ENCODE measurements at regions not wholly inside any gene's neighbourhood (a gene's known extent, or its start where the extent isn't known, plus 50 kb on each side); places are given as distances from the start of the nearest gene placed in this dataset.

- H4K12ac ChIP-seq (ENCODE audit: low read depth, low read length) = no peak overlapping the region
- no peaks in the 10 kb centered on the region for H3K4me1 ChIP-seq (ENCODE audit: control insufficient read depth in 1 of 2, insufficient read depth in 2 of 2, low read length in 2 of 2)
- H3K23ac ChIP-seq (ENCODE audit: low read length) = no peak overlapping the region
- H4K8ac ChIP-seq (ENCODE audit: low read depth, low read length) = no peak overlapping the region
- no peaks in the 10 kb centered on the region for H3K79me2 ChIP-seq (ENCODE audit: control insufficient read depth, insufficient read depth, low read length, poor library complexity)
- no peak overlapping the region for H3K4me3 ChIP-seq (ENCODE audit: low read depth, low read length)
- no peak overlapping the region for H3K14ac ChIP-seq (ENCODE audit: low read length)
- no peak overlapping the region for H2BK12ac ChIP-seq (ENCODE audit: low read length)
- no peak overlapping the region for H3K4ac ChIP-seq (ENCODE audit: low read depth, low read length)
- no CpG with 5 or more reads among the region's 5 CpGs for WGBS (ENCODE audit: extremely low coverage, insufficient coverage, insufficient read length)
- no peaks in the 10 kb centered on the region for H3K27me3 ChIP-seq (ENCODE audit: insufficient read depth, low read length)
- H2BK120ac ChIP-seq (ENCODE audit: insufficient read depth, low read length, poor library complexity) = no peak overlapping the region
- no peak overlapping the region for H4K91ac ChIP-seq (ENCODE audit: low read depth, low read length)
- no peak overlapping the region for H2AK5ac ChIP-seq (ENCODE audit: low read length)
- no peak overlapping the region for H3K18ac ChIP-seq (ENCODE audit: low read length)
- no peak overlapping the region for H2AFZ ChIP-seq (ENCODE audit: insufficient read depth, low read length, poor library complexity)
- H3K9ac ChIP-seq (ENCODE audit: low read length) = no peak overlapping the region
- no peak overlapping the region for H3K27ac ChIP-seq (ENCODE audit: low read depth, low read length)
- no peak overlapping the region for H2BK5ac ChIP-seq (ENCODE audit: low read depth, low read length, poor library complexity)
- no peak overlapping the region for H3K4me2 ChIP-seq (ENCODE audit: low read length)
- no peaks in the 10 kb centered on the region for H3K79me1 ChIP-seq (ENCODE audit: low read length)
- H3K36me3 ChIP-seq (ENCODE audit: control insufficient read depth in 1 of 2, insufficient read depth in 2 of 2, low read length in 2 of 2) = no peaks in the 10 kb centered on the region
- DNase-seq = no peak
- H3K9me3 ChIP-seq (ENCODE audit: insufficient read depth, low read depth, low read length) = no peaks in the 10 kb centered on the region
Observed at GRCh38 chr18:43471873-43472272, 194.6 kb upstream of the SYT4 start.

- H3K14ac ChIP-seq (ENCODE audit: low read length) = no peak overlapping the region
- no peak overlapping the region for H3K4me3 ChIP-seq (ENCODE audit: low read depth, low read length)
- no peak overlapping the region for H2AK5ac ChIP-seq (ENCODE audit: low read length)
- H3K79me2 ChIP-seq (ENCODE audit: control insufficient read depth, insufficient read depth, low read length, poor library complexity) = no peaks in the 10 kb centered on the region
- H3K4ac ChIP-seq (ENCODE audit: low read depth, low read length) = no peak overlapping the region
- H3K4me1 ChIP-seq (ENCODE audit: control insufficient read depth in 1 of 2, insufficient read depth in 2 of 2, low read length in 2 of 2) = no peaks in the 10 kb centered on the region
- no peak overlapping the region for H2BK120ac ChIP-seq (ENCODE audit: insufficient read depth, low read length, poor library complexity)
- no peaks in the 10 kb centered on the region for H3K36me3 ChIP-seq (ENCODE audit: control insufficient read depth in 1 of 2, insufficient read depth in 2 of 2, low read length in 2 of 2)
- no peak overlapping the region for H2BK12ac ChIP-seq (ENCODE audit: low read length)
- no peak overlapping the region for H2BK5ac ChIP-seq (ENCODE audit: low read depth, low read length, poor library complexity)
- no peaks in the 10 kb centered on the region for H3K79me1 ChIP-seq (ENCODE audit: low read length)
- H3K9ac ChIP-seq (ENCODE audit: low read length) = no peak overlapping the region
- no peak for DNase-seq
- H2AFZ ChIP-seq (ENCODE audit: insufficient read depth, low read length, poor library complexity) = no peak overlapping the region
- no peak overlapping the region for H3K27ac ChIP-seq (ENCODE audit: low read depth, low read length)
- no peak overlapping the region for H3K18ac ChIP-seq (ENCODE audit: low read length)
- no peak overlapping the region for H4K8ac ChIP-seq (ENCODE audit: low read depth, low read length)
- no CpG with 5 or more reads among the region's 3 CpGs for WGBS (ENCODE audit: extremely low coverage, insufficient coverage, insufficient read length)
- H3K9me3 ChIP-seq (ENCODE audit: insufficient read depth, low read depth, low read length) = peaks cover 7% of the 10 kb centered on the region
- H3K27me3 ChIP-seq (ENCODE audit: insufficient read depth, low read length) = no peaks in the 10 kb centered on the region
- H4K12ac ChIP-seq (ENCODE audit: low read depth, low read length) = no peak overlapping the region
- no peak overlapping the region for H3K4me2 ChIP-seq (ENCODE audit: low read length)
- H3K23ac ChIP-seq (ENCODE audit: low read length) = no peak overlapping the region
- H4K91ac ChIP-seq (ENCODE audit: low read depth, low read length) = no peak overlapping the region
Observed at GRCh38 chr18:43481069-43481468, 203.8 kb upstream of the SYT4 start.

- Histone ChIP-seq H4K8ac (ENCODE audit: low read depth, low read length) (no peak overlapping the region), H2AFZ (ENCODE audit: insufficient read depth, low read length, poor library complexity) (no peak overlapping the region), H3K14ac (ENCODE audit: low read length) (no peak overlapping the region), H4K91ac (ENCODE audit: low read depth, low read length) (no peak overlapping the region), H3K79me2 (ENCODE audit: control insufficient read depth, insufficient read depth, low read length, poor library complexity) (no peaks in the 10 kb centered on the region), H3K27me3 (ENCODE audit: insufficient read depth, low read length) (no peaks in the 10 kb centered on the region), H3K23ac (ENCODE audit: low read length) (no peak overlapping the region), H2BK5ac (ENCODE audit: low read depth, low read length, poor library complexity) (no peak overlapping the region), H3K4me2 (ENCODE audit: low read length) (no peak overlapping the region), H4K12ac (ENCODE audit: low read depth, low read length) (no peak overlapping the region), H3K4ac (ENCODE audit: low read depth, low read length) (no peak overlapping the region), H2BK12ac (ENCODE audit: low read length) (no peak overlapping the region), H2BK120ac (ENCODE audit: insufficient read depth, low read length, poor library complexity) (no peak overlapping the region), H3K18ac (ENCODE audit: low read length) (no peak overlapping the region), H2AK5ac (ENCODE audit: low read length) (no peak overlapping the region), H3K9me3 (ENCODE audit: insufficient read depth, low read depth, low read length) (peaks cover 13% of the 10 kb centered on the region), H3K79me1 (ENCODE audit: low read length) (no peaks in the 10 kb centered on the region), H3K36me3 (ENCODE audit: control insufficient read depth in 1 of 2, insufficient read depth in 2 of 2, low read length in 2 of 2) (no peaks in the 10 kb centered on the region), H3K4me3 (ENCODE audit: low read depth, low read length) (no peak overlapping the region), H3K4me1 (ENCODE audit: control insufficient read depth in 1 of 2, insufficient read depth in 2 of 2, low read length in 2 of 2) (no peaks in the 10 kb centered on the region), H3K27ac (ENCODE audit: low read depth, low read length) (no peak overlapping the region), H3K9ac (ENCODE audit: low read length) (no peak overlapping the region)
- DNase-seq = no peak
- WGBS (ENCODE audit: extremely low coverage, insufficient coverage, insufficient read length) = no CpG with 5 or more reads among the region's 14 CpGs
Observed at GRCh38 chr18:43482136-43482535, 204.8 kb upstream of the SYT4 start.

- WGBS (ENCODE audit: extremely low coverage, insufficient coverage, insufficient read length) = no CpG with 5 or more reads among the region's 14 CpGs
- peaks cover 13% of the 10 kb centered on the region for H3K9me3 ChIP-seq (ENCODE audit: insufficient read depth, low read depth, low read length)
- H3K4me1 ChIP-seq (ENCODE audit: control insufficient read depth in 1 of 2, insufficient read depth in 2 of 2, low read length in 2 of 2) = no peaks in the 10 kb centered on the region
- no peak overlapping the region for H3K4me2 ChIP-seq (ENCODE audit: low read length)
- H2AFZ ChIP-seq (ENCODE audit: insufficient read depth, low read length, poor library complexity) = no peak overlapping the region
- no peak overlapping the region for H2BK120ac ChIP-seq (ENCODE audit: insufficient read depth, low read length, poor library complexity)
- H2BK5ac ChIP-seq (ENCODE audit: low read depth, low read length, poor library complexity) = no peak overlapping the region
- no peak overlapping the region for H3K14ac ChIP-seq (ENCODE audit: low read length)
- no peak overlapping the region for H3K18ac ChIP-seq (ENCODE audit: low read length)
- no peak overlapping the region for H3K9ac ChIP-seq (ENCODE audit: low read length)
- H3K27ac ChIP-seq (ENCODE audit: low read depth, low read length) = no peak overlapping the region
- H2BK12ac ChIP-seq (ENCODE audit: low read length) = no peak overlapping the region
- H3K4me3 ChIP-seq (ENCODE audit: low read depth, low read length) = no peak overlapping the region
- no peak overlapping the region for H3K23ac ChIP-seq (ENCODE audit: low read length)
- H3K79me2 ChIP-seq (ENCODE audit: control insufficient read depth, insufficient read depth, low read length, poor library complexity) = no peaks in the 10 kb centered on the region
- no peak overlapping the region for H4K91ac ChIP-seq (ENCODE audit: low read depth, low read length)
- no peaks in the 10 kb centered on the region for H3K79me1 ChIP-seq (ENCODE audit: low read length)
- no peak overlapping the region for H4K12ac ChIP-seq (ENCODE audit: low read depth, low read length)
- H3K4ac ChIP-seq (ENCODE audit: low read depth, low read length) = no peak overlapping the region
- no peak overlapping the region for H2AK5ac ChIP-seq (ENCODE audit: low read length)
- H4K8ac ChIP-seq (ENCODE audit: low read depth, low read length) = no peak overlapping the region
- no peaks in the 10 kb centered on the region for H3K27me3 ChIP-seq (ENCODE audit: insufficient read depth, low read length)
- no peaks in the 10 kb centered on the region for H3K36me3 ChIP-seq (ENCODE audit: control insufficient read depth in 1 of 2, insufficient read depth in 2 of 2, low read length in 2 of 2)
- DNase-seq = no peak
Observed at GRCh38 chr18:43482600-43482999, 205.3 kb upstream of the SYT4 start.

Measured in trophoblast cell (in vitro differentiated cells and primary cell).